Ramos (cell line): ENCODE measurements at regions not wholly inside any gene's neighbourhood (a gene's known extent, or its start where the extent isn't known, plus 50 kb on each side); places are given as distances from the start of the nearest gene placed in this dataset.
"Not testable (repeated sequence)": the region's sequence is repeated elsewhere in the genome, so short reads cannot be mapped to it uniquely, and the experiment has no call there.

Experiments
- in situ Hi-C: fragments of 300-500 bp; cut with MboI; formaldehyde crosslinking; loops from one replicate; pipeline ENCODE4 v1.14.3; 2022; ENCODE audit warnings: low sequenced_read_pairs; ENCODE audit not compliant: unreplicated experiment

GRCh38 chr4:146087856-146088255, 87.7 kb upstream of the LSM6 start:
- in situ Hi-C loops: no loop called here

GRCh38 chr4:146076081-146076480, 99.4 kb upstream of the LSM6 start:
- in situ Hi-C loops: no loop called here

- in situ Hi-C loops: loop anchor here (25.0 kb wide), 2 partner anchors 561 to 886 kb away; partner anchors contain the start of gene OTUD4
Measured at GRCh38 chr4:146073517-146073916, 102.0 kb upstream of the LSM6 start.

- in situ Hi-C loops: loop anchor here (25.0 kb wide), 2 partner anchors 560 to 885 kb away; partner anchors contain the start of gene OTUD4
Measured at GRCh38 chr4:146072376-146072775, 103.1 kb upstream of the LSM6 start.

GRCh38 chr4:146071390-146071789, 104.1 kb upstream of the LSM6 start:
- in situ Hi-C loops: loop anchor here (25.0 kb wide), 2 partner anchors 559 to 884 kb away; partner anchors contain the start of gene OTUD4

GRCh38 chr4:146063143-146063542, 112.4 kb upstream of the LSM6 start:
- in situ Hi-C loops: loop anchor here (25.0 kb wide), 2 partner anchors 551 to 876 kb away; partner anchors contain the start of gene OTUD4

GRCh38 chr4:146062340-146062739, 113.2 kb upstream of the LSM6 start:
- in situ Hi-C loops: loop anchor here (25.0 kb wide), 2 partner anchors 550 to 875 kb away; partner anchors contain the start of gene OTUD4

GRCh38 chr4:146061610-146062334, 113.7 kb upstream of the LSM6 start:
- in situ Hi-C loops: loop anchor here (25.0 kb wide), 2 partner anchors 549 to 874 kb away; partner anchors contain the start of gene OTUD4

GRCh38 chr4:146059865-146060264, 115.7 kb upstream of the LSM6 start:
- in situ Hi-C loops: loop anchor here (25.0 kb wide), 2 partner anchors 548 to 873 kb away; partner anchors contain the start of gene OTUD4

- in situ Hi-C loops: loop anchor here (25.0 kb wide), 2 partner anchors 547 to 872 kb away; partner anchors contain the start of gene OTUD4
Measured at GRCh38 chr4:146059151-146059550, 116.4 kb upstream of the LSM6 start.

- in situ Hi-C loops: loop anchor here (25.0 kb wide), 2 partner anchors 546 to 871 kb away; partner anchors contain the start of gene OTUD4
Measured at GRCh38 chr4:146058531-146058930, 117.0 kb upstream of the LSM6 start.

GRCh38 chr4:146054676-146055075, 116.1 kb upstream of the ZNF827 start:
- in situ Hi-C loops: loop anchor here (25.0 kb wide), 2 partner anchors 542 to 867 kb away; partner anchors contain the start of gene OTUD4

GRCh38 chr4:146053891-146054290, 115.3 kb upstream of the ZNF827 start:
- in situ Hi-C loops: loop anchor here (25.0 kb wide), 2 partner anchors 542 to 867 kb away; partner anchors contain the start of gene OTUD4

- in situ Hi-C loops: loop anchor here (25.0 kb wide), 2 partner anchors 540 to 865 kb away; partner anchors contain the start of gene OTUD4
Measured at GRCh38 chr4:146051728-146052391, 113.2 kb upstream of the ZNF827 start.

- in situ Hi-C loops: loop anchor here (25.0 kb wide), 2 partner anchors 539 to 864 kb away; partner anchors contain the start of gene OTUD4
Measured at GRCh38 chr4:146051223-146051622, 112.6 kb upstream of the ZNF827 start.

- in situ Hi-C loops: loop anchor here (25.0 kb wide), 2 partner anchors 538 to 863 kb away; partner anchors contain the start of gene OTUD4
Measured at GRCh38 chr4:146049802-146050201, 111.2 kb upstream of the ZNF827 start.

GRCh38 chr4:146047768-146048167, 109.1 kb upstream of the ZNF827 start:
- in situ Hi-C loops: not testable (repeated sequence)

- in situ Hi-C loops: no loop called here
Measured at GRCh38 chr4:146041139-146042004, 102.7 kb upstream of the ZNF827 start.

GRCh38 chr4:146040623-146041022, 102.0 kb upstream of the ZNF827 start:
- in situ Hi-C loops: no loop called here

GRCh38 chr4:146033149-146033548, 94.5 kb upstream of the ZNF827 start:
- in situ Hi-C loops: no loop called here
